ENCODE measurements at regions not wholly inside any gene's neighbourhood (a gene's known extent, or its start where the extent isn't known, plus 50 kb on each side); places are given as distances from the start of the nearest gene placed in this dataset.
"Not testable (repeated sequence)": the region's sequence is repeated elsewhere in the genome, so short reads cannot be mapped to it uniquely, and the experiment has no call there.

DNA sequence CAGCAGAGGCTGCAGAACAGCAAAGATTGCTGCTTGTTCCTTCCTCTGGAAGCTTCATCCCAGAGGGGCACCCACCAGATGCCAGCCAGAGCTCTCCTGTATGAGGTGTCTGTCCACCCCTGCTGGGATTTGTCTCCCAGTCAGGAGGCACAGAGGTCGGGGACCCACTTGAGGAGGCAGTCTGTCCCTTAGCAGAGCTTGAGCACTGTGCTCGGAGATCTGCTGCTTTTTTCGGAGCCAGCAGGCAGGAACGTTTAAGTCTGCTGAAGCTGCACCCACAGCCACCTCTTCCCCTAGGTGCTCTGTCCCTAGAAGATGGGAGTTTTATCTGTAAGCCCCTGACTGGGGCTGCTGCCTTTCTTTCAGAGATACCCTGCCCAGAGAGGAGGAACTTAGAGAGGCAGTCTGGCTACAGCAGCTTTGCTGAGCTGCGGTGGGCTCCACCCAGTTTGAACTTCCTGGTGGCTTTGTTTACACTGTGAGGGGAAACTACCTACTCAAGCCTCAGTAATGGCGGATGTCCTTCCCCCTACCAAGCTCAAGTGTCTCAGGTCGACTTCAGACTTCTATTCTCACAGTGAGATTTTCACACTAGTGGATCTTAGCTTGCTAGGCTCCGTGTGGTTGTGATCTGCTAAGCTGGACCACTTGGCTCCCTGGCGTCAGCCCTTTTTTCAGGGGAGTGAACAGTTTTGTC lies 101.8 kb upstream of the GLRA1 start:
- not testable (repeated sequence) for DNase-seq

GRCh38 chr5:152016421-152016820 lies 91.8 kb upstream of the GLRA1 start:
- DNase-seq, result no peak

DNA sequence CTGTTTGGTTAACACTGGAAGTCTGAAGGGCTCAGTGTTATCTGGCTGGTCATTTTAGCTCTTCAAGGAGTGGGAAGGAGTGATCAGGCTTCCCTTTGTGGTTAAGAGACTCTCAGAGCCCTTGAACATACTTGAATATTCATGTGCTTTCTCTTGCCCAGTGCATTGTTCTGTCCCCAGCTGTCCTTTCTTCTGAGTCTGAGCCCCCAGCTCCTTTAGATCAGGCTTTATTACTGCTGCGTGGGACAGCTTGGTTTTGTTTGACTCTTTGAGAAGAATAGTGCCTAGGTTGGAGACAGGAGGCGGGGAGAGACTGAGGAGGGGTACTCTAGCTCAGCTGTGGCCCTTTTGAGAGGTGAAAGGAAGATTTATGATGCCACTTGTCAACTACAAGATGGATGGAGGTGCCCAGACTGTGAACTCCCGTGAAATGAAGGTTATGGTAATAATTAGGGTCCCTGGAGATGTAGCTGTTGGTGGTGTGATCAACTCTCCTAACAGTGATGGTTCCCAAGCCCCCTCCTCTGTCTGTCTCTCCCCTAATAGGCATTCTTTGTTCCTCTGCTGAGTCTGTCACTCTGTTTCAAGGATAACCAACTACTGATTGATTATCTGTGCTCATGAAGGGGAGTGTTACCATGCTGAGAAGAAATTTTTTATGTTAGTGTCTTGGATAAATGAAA lies 83.1 kb upstream of the GLRA1 start:
- no peak for DNase-seq

DNA sequence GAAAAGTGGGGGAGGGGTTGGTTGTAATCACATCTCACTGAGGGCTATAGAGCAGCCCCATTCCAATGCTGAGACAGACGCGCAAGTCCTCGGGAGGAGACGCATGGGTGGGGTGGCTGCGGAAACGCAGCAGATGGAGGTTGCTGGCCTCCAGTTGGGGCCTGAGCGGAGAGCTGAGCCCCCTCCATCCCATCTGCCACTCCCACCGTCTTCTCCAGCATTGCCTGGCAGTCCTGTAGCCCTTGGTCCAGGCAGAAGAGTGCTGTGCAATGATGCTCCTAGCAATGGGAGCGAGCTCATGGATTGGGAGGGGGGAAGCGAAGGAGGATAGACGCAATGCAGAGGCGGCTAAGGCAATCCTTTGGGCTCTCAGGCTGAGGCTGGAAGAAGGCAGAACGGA lies 79.4 kb upstream of the GLRA1 start:
- no peak for DNase-seq

All from tongue (tissue), 1 donor.